GM21526 (cell line): ENCODE measurements at regions not wholly inside any gene's neighbourhood (a gene's known extent, or its start where the extent isn't known, plus 50 kb on each side); places are given as distances from the start of the nearest gene placed in this dataset.

Experiments used
- ATAC-seq: cut with Tn5 transposase; IDR thresholded peaks from one replicate; pipeline ENCODE4 v1.9.1; 2021; ENCODE audit warnings: moderate library complexity; ENCODE audit not compliant: unreplicated experiment, low FRiP score

DNA sequence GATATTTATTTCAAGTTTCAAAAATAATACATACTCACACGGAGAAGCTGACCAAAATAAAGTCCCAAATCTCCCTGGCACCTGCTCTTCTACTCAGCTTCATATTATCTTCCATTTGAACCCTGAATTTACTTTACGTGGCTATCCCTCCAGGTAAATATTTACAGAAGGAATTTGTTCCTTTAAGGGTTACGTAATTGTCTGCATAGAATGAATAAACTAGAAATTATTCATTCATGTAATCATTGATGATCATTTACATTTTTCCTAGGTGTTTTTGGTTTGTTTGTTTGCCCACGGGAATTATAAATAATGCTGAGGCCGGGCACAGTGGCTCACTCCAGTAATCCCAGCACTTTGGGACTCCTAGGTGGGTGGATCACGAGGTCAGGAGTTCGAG, 251.2 kb downstream of the PLK2 start:
- no peak for ATAC-seq

GRCh38 chr5:58207076-58207475, 252.8 kb downstream of the PLK2 start:
- no peak for ATAC-seq

GRCh38 chr5:58204966-58205365, 254.9 kb downstream of the PLK2 start:
- no peak for ATAC-seq

DNA sequence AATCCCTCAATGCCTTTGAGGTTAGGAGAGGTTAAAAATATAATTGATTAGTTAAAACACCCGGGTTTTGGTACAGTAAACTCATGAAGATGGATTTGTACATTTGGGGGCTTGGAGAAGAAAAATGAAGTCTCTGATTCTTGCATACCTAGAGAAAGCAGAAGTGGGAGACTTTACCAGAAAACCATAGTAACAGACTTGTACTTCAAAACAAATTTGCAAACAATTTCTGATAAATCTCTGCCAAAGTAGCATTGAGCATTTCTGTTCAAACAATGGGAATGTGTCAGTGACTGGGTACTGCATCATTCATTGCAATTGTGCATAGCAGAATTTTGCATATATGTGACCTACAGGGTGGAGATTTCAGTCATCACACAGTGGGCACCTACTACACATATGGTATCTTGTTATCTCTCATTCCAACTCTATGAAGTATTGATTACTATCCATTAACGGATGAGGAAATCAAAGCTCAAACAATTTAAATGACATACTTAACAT, 256.9 kb downstream of the PLK2 start:
- no peak for ATAC-seq

GRCh38 chr5:58201922-58202648, 257.8 kb downstream of the PLK2 start:
- no peak for ATAC-seq

GRCh38 chr5:58200451-58200850, 259.4 kb downstream of the PLK2 start:
- ATAC-seq, result no peak

GRCh38 chr5:58199087-58199486, 260.8 kb downstream of the PLK2 start:
- ATAC-seq, result no peak

- ATAC-seq, result no peak
These were observed 261.6 kb downstream of the PLK2 start for GRCh38 chr5:58198330-58198729.

- no peak for ATAC-seq
These were observed 262.0 kb downstream of the PLK2 start for GRCh38 chr5:58197875-58198274.

DNA sequence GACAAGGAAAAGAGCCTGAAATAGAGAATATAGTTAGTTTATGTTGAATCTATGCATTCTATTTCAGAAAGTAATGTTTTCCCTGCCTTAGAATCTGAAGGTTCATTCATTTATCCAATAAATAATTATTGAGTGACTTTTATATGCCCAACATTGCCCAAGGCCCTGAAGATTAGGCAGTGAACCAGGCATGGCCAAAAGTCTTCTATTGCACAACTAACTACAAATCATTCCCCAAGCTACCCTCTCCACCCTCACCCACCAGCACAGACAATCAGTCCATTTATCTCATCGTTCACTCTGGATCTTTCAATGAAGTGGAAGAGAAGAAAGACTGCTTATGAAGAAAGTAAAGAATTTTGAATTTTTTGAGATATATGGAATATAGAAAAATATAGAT, 268.4 kb downstream of the PLK2 start:
- no peak for ATAC-seq

DNA sequence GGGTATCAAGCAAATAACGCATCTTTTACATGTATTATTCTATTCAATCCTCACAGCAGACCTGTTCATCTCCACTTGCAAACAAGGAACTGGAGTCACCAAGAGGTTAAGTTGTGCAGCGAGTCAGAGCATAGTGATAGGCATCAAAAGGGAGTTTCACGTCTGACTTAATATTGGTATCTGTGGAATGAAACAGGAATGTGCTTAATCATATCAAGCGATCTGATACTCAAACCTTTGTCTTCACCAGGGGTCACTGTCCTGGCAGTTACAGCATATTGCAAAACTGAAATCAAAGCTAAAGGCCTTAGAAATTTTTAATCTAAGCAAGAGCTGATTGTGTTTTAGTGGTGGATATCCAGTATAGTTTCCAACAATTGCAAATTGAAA, 271.6 kb downstream of the PLK2 start:
- ATAC-seq, result no peak

GRCh38 chr5:58187432-58188261, 272.2 kb downstream of the PLK2 start:
- ATAC-seq, result no peak

- no peak for ATAC-seq
These were observed 274.1 kb downstream of the PLK2 start for GRCh38 chr5:58185801-58186200.

GRCh38 chr5:58185397-58185796, 274.5 kb downstream of the PLK2 start:
- ATAC-seq, result no peak

DNA sequence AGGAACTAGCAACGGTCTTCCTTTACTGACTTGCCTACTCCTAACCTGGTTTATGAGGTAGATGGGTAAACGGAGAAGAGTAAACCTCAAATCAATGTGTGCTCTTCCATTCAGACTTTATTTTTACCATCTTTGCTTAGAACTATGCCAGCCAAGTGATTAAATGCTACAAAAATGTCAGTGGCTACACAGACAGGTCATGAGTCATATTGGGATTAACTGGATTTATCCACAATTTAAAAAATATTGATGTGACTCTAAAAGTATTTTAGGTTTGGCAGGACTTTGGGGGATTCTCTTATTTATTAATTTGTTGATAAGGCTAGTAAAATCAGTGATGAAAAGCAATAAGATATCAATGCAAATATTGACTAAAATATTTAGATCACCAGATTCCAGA, 275.0 kb downstream of the PLK2 start:
- ATAC-seq, result no peak

GRCh38 chr5:58183786-58184085, 276.1 kb downstream of the PLK2 start:
- ATAC-seq, result no peak

DNA sequence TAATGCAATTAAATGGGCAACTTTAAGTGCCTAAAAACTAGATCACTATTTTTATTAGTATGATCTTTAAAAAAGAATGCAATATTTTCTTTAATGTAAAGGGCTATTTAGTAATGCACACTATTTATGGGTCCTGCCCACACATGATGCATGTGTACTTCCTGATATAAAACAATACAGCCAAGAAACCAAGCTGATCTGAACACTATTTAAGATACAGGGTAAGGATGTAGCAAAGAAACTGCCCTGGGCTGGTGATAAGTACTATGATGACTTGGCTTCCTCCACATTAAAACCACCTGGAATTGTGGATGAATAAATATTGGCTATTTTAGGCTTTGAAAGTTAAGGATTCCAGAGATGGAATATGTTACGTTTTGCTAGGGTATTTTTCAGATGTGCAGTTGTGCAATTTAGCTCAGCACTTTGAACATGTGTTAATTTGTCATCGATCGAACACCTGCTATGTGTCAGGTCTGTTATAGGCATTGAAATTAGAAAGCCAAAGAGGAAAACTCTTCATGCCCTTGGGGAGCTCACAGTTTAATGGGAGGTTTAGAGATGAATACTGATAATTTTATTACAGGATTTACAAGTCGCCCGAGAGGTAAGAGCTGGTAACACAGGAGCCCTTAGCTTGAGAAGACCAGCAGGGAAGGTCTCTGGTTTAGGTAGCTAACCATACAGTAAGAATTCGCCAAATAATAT, 276.7 kb downstream of the PLK2 start:
- ATAC-seq, result no peak

- ATAC-seq, result no peak
These were observed 277.5 kb downstream of the PLK2 start for GRCh38 chr5:58182287-58182841.

GRCh38 chr5:58181578-58182286, 278.2 kb downstream of the PLK2 start:
- no peak for ATAC-seq

DNA sequence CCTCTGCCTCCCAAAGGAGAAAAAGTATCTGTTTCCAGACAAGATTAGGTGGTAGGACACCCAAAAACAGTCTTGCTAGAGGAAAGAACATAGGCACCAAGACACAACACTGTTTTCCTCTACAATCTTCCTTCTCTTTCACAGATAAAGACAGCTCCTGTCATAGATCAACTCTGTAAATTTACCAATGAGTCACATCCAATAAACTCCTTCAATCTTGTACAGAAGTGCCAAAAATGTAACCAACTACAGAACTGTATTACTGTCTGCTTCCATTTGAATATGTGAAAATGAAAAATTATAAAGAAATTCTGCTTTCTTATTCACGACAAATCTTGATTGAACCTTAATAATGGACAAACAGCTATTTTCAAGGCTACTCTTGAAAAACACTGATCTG, 286.9 kb downstream of the PLK2 start:
- ATAC-seq, result no peak

DNA sequence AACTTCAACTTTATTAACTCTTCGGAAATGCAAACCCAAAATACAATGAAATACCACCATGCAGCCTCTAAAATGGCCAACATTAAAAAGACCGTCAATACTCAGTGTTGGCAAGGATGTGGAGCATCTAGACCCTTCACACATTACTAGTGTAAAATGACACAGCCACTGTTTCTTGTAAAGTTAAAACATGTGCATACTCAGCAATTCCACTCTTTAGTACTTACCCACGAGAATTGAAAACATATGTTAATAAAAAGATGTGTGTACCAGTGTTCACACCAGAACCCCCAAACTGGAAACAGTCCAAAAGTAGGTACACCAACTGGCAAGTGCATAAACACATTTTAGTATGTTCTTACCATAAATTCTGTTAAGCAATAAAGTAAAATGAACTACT, 294.7 kb downstream of the PLK2 start:
- ATAC-seq, result no peak
